ENCODE measurements at regions not wholly inside any gene's neighbourhood (a gene's known extent, or its start where the extent isn't known, plus 50 kb on each side); places are given as distances from the start of the nearest gene placed in this dataset.

DNA sequence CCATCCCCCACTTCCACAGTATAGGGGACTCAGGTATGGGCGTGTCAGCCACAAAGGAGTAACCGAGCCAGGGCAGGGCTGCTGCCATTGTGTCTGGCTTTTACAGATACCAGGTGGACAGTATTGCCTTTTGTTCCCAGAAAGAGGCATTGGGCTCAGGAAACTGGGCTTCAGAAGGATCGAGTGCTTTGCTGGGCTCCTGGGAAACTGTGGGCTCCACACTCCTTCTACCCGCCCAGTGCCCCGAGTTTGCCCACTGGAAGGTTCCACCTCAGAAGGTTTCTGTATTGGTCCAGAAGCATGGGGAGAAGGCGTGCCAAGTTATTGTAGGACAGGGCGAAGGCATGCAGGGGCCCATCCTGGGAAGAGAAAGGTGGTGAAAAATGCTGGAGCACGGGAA, 894.4 kb downstream of the TBC1D22A start:
- DNase-seq (ENCODE audit: low read depth in 1 of 2, low spot score in 1 of 2) = no peak
- in situ Hi-C loops (cut with HindIII; ENCODE audit: low pct_unique_long_range_greater_than_20kb, low sequenced_read_pairs) = no loop called here
- no peak for TF ChIP-seq JUND (IDR thresholded peaks at IDR 0.05; ENCODE audit: low read depth)

DNA sequence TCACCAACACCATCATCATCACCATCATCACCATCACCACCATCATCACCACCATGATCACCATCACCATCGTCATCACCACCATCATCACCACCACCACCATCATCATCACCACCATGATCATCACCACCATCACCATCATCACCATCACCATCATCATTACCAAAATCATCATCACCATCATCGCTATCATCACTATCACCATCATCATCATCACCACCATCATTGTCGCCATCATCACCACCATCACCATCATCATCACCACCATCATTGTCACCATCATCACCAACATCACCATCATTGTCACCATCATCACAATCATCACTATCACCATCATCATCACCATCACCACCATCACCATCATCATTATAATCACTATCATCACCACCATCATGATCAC, 893.5 kb downstream of the TBC1D22A start:
- no peak for DNase-seq (ENCODE audit: low read depth in 1 of 2, low spot score in 1 of 2)

DNA sequence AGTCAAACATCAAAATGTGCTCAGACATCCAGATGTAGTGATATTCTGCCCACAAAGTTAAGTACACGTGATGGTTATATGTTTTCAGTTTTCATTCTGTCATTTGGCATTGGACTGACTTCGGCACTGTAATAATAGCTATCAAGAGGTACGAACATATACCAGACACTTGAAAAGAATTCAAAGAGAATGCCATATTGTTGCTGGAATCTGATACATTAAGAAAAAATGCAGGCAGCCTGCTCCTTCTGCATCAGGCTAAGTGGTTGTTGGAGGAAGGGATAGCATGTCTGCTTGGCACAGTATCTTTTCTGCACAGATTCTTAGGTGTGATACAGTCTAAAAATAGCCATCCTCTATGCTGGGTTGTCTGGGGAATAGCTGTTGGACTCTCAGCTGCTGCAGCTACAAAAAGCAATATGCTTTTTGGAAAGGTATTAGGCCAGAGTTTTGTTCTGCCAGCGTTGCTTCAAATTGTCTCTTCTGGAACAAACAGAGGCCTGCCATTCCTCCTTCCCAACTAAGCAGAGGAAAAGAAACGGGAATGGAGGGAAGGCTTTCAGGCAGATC, 892.6 kb downstream of the TBC1D22A start:
- no peak for DNase-seq (ENCODE audit: low read depth in 1 of 2, low spot score in 1 of 2)
- in situ Hi-C loops (cut with HindIII; ENCODE audit: low pct_unique_long_range_greater_than_20kb, low sequenced_read_pairs) = no loop called here
- TF ChIP-seq JUND (IDR thresholded peaks at IDR 0.05; ENCODE audit: low read depth) = no peak

More for the DNA sequence above, 893.5 kb downstream of the TBC1D22A start:
- TF ChIP-seq JUND (IDR thresholded peaks at IDR 0.05; ENCODE audit: low read depth) = no peak
- in situ Hi-C loops (cut with HindIII; ENCODE audit: low pct_unique_long_range_greater_than_20kb, low sequenced_read_pairs) = no loop called here

DNA sequence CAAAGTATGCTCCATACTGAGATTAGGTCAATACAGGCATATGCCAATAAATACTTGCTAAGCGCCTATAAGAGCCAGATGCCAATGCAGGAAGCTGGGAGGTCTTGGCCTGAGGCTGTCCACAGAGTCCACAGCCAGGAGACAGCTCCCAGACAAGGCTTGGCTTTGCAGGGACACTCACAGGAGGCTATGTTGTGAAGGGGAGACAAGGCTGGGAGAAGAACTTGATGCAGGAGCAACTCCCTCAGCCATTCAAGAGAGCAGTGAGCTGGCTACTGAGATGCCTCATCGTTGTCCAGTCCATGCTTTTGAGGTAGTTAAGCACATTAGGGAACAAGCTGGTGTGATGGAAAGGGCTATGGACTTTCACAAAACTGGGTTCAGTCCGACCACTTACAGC, 891.5 kb downstream of the TBC1D22A start:
- peak in 1 of 2 experiments; percentile 3 for DNase-seq (ENCODE audit: low read depth in 1 of 2, low spot score in 1 of 2)
- in situ Hi-C loops (cut with HindIII; ENCODE audit: low pct_unique_long_range_greater_than_20kb, low sequenced_read_pairs) = no loop called here

DNA sequence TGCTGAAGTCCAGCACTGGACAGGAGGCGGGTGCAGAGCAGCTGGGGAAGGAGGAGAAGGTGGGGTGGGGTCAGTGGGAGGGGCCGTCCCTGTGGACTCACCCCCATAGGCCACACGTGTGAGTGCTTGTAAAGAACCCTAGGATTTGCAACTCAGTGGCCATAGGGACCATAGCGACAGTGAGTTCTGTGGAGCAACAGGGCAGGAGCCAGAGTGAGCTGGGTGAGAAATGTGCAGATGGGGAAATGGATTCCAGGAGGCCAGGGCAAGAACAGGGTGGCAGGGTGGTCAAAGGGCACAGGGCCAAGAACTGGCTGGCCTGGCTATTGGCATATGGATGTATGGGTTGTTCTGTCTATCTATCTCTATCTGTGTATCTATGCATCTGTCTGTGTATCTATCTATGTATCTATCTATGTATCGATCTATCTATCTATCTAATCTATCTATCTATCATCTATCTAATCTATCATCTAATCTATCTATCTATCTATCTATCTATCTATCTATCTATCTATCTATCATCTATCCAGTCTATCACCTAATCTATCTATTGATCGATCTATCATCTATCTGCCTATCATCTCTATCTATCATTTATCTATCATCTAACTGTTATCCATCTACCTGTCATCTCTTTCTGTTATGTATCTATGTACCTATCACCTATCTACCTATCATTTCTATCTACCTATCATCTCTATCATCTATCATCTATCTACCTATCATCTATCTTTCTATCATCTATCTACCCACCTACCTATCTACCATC, 889.0 kb downstream of the TBC1D22A start:
- no peak for TF ChIP-seq JUND (IDR thresholded peaks at IDR 0.05; ENCODE audit: low read depth)
- DNase-seq (ENCODE audit: low read depth in 1 of 2, low spot score in 1 of 2) = no peak
- in situ Hi-C loops (cut with HindIII; ENCODE audit: low pct_unique_long_range_greater_than_20kb, low sequenced_read_pairs) = no loop called here

More for the DNA sequence above, 891.5 kb downstream of the TBC1D22A start:
- no peak for TF ChIP-seq JUND (IDR thresholded peaks at IDR 0.05; ENCODE audit: low read depth)

DNA sequence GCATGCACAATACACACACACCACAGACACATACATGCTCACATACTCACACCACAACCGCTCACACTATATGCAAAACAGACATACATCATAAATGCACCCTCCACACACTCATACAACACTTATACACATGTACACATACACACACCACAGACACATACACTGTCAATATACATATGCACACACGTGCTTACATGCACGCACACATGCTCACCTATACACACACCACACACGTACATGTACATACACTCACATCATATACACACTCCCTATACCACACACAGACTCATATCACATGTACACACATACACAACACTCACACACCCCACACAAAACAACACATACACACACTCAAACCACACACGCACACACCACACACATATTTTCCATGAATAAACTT, 885.3 kb downstream of the TBC1D22A start:
- in situ Hi-C loops (cut with HindIII; ENCODE audit: low pct_unique_long_range_greater_than_20kb, low sequenced_read_pairs) = no loop called here
- TF ChIP-seq JUND (IDR thresholded peaks at IDR 0.05; ENCODE audit: low read depth) = no peak
- DNase-seq (ENCODE audit: low read depth in 1 of 2, low spot score in 1 of 2) = no peak

DNA sequence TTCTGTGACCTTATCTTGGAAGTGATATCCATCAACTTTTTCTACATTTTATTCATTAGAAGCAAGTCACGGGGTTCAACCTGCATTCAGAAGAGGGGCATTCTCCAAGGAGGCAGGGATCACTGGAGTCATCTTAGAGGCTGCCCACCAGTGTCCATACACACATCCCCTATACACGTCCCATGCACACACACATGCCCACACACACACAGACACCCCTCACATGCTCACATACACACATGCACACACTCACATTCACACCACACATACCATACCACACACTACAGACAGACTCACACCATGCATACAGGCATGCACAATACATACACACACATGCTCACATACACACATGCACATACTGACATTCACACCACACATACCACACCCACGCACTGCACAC, 884.7 kb downstream of the TBC1D22A start:
- no peak for DNase-seq (ENCODE audit: low read depth in 1 of 2, low spot score in 1 of 2)
- no peak for TF ChIP-seq JUND (IDR thresholded peaks at IDR 0.05; ENCODE audit: low read depth)
- in situ Hi-C loops (cut with HindIII; ENCODE audit: low pct_unique_long_range_greater_than_20kb, low sequenced_read_pairs) = no loop called here

DNA sequence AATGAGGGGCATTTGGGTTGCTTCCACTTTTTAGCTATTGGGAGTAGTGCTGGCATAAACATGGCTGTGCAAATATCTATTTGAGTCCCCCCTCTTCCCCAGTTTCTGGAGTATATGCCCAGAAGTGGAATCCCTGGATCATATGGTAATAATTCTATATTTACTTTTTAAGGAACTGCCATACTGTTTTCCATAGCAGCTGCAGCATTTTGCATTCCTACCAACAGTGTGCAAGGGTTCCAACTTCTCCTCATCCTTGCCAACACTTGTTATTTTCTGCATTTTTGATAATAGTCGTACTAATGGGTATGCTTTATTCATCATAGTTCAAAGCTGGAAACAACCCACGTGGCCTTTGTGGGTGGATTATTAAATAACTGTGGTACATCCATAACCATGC, 883.5 kb downstream of the TBC1D22A start:
- in situ Hi-C loops (cut with HindIII; ENCODE audit: low pct_unique_long_range_greater_than_20kb, low sequenced_read_pairs) = no loop called here
- no peak for DNase-seq (ENCODE audit: low read depth in 1 of 2, low spot score in 1 of 2)
- no peak for TF ChIP-seq JUND (IDR thresholded peaks at IDR 0.05; ENCODE audit: low read depth)

DNA sequence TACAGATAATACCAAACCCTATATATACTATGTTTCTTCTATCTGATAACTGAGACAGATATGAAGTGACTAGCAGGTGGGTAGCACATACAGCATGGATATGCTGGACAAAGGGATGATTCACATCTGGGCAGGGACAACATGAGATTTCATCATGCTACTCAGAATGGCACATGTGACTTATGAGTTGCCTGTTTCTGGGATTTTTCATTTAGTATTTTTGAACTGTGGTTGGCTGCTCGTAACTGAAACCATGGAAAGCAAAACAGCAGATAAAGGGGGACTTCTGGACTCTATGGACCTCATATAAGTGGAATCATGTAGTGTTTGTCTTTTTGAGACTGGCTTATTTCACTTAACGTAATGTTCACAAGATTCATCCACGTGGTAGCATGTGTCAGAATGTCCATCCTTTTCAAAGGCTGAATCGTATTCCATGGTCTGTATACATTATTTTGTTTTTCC, 883.0 kb downstream of the TBC1D22A start:
- DNase-seq (ENCODE audit: low read depth in 1 of 2, low spot score in 1 of 2) = no peak
- in situ Hi-C loops (cut with HindIII; ENCODE audit: low pct_unique_long_range_greater_than_20kb, low sequenced_read_pairs) = no loop called here
- TF ChIP-seq JUND (IDR thresholded peaks at IDR 0.05; ENCODE audit: low read depth) = no peak

DNA sequence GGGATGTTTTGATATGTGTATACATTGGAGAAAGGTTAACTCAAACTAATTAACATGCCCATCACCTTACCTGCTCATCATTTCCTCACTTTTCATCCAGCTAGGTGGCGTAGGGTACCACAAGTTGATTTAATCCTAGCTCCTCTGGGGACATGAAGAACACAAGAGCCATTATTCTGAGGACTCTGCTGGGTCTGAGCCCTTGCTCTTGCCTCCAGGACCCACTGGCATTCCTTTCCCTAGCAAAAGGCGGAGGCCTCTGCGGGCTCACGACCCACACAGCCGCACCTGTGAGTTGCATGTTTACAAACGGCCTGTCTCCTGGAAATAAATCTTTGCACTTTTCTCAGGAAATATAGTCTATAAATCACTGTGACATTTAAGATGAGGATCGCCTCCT, 871.9 kb downstream of the TBC1D22A start:
- no peak for TF ChIP-seq JUND (IDR thresholded peaks at IDR 0.05; ENCODE audit: low read depth)

DNA sequence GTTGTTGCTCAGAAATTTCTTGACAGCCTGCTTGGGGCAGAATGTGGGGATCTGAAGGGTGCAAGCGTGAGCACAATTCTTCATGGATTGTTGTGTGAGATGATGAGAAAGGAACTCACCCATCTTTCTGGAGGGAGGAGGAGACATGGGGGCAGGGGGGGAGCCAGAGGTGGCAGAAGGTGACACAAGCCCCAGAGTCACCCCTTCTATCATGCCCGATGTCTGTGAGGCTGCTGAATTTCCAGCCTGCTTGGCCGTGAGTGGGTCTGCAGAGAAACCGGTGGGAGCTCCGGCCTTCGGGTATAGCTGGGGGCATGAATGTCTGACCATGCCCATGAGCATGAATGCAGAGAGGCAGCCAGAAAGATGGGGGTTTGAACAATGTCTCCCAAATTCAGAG, 870.7 kb downstream of the TBC1D22A start:
- in situ Hi-C loops (cut with HindIII; ENCODE audit: low pct_unique_long_range_greater_than_20kb, low sequenced_read_pairs) = no loop called here
- TF ChIP-seq JUND (IDR thresholded peaks at IDR 0.05; ENCODE audit: low read depth) = no peak
- DNase-seq (ENCODE audit: low read depth in 1 of 2, low spot score in 1 of 2) = no peak

More for the DNA sequence above, 871.9 kb downstream of the TBC1D22A start:
- in situ Hi-C loops (cut with HindIII; ENCODE audit: low pct_unique_long_range_greater_than_20kb, low sequenced_read_pairs) = no loop called here
- peak in 1 of 2 experiments; percentile 9 for DNase-seq (ENCODE audit: low read depth in 1 of 2, low spot score in 1 of 2)

DNA sequence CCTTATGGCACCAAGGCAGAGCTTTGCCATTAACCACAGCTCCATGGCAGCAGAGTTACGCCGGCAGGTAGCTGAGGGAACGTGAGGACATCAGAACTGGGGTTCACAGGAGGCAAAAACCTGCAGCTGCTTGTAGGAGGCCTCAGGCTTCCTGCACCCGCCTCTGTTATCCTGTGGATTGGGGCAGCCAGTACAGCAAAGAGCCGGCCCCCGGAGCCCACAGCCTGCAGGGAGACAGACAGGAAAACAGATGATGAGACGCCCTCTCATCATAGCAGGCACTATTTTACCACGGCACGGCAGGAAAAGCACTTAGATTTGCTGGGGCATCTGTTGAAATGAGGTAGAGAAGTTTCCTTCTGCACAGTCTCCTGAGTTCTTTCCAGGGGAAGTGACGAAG, 870.3 kb downstream of the TBC1D22A start:
- in situ Hi-C loops (cut with HindIII; ENCODE audit: low pct_unique_long_range_greater_than_20kb, low sequenced_read_pairs) = no loop called here
- no peak for TF ChIP-seq JUND (IDR thresholded peaks at IDR 0.05; ENCODE audit: low read depth)
- DNase-seq (ENCODE audit: low read depth in 1 of 2, low spot score in 1 of 2) = no peak

DNA sequence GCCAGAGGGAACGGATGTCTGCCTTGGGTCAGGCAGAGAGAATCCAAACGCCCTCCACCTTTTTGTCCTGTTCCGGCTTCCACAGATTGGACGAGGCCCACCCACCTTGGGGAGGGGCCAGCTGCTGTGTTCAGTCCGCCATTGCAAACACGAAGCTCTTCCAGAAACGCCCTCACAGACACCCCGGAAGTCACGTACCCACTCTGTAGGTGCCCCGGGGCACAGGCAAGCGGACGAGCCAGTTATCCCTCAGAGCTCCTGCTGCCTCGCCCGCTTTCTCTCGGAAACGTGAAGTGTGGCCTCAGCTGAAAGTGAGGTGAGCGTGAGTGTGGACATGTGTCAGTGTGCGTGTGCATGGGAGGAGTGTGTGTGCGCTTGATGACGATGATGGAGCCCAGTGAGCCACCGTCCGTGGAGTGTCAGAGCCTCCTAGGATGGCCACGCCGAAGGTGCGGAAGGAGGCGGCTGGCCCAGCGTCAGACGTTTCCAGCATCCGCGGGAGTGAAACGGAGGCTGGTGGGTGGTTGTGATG, 869.2 kb downstream of the TBC1D22A start:
- in situ Hi-C loops (cut with HindIII; ENCODE audit: low pct_unique_long_range_greater_than_20kb, low sequenced_read_pairs) = no loop called here
- TF ChIP-seq JUND (IDR thresholded peaks at IDR 0.05; ENCODE audit: low read depth) = no peak
- DNase-seq (ENCODE audit: low read depth in 1 of 2, low spot score in 1 of 2) = peak; percentile 62 to 95
